22Rv1 (cell line): ENCODE measurements at regions not wholly inside any gene's neighbourhood (a gene's known extent, or its start where the extent isn't known, plus 50 kb on each side); places are given as distances from the start of the nearest gene placed in this dataset.

Experiments
- CTCF ChIP-seq: fragments of 450-650 bp; IDR thresholded peaks from 2 replicates; pipeline ENCODE4 v1.5.1; 2017; ENCODE audit warnings: mild to moderate bottlenecking
- ZFX ChIP-seq: fragments of 450-650 bp; IDR thresholded peaks from 2 replicates; pipeline ENCODE4 v1.6.1; 2017; ENCODE audit warnings: antibody characterized with exemption, borderline replicate concordance

DNA sequence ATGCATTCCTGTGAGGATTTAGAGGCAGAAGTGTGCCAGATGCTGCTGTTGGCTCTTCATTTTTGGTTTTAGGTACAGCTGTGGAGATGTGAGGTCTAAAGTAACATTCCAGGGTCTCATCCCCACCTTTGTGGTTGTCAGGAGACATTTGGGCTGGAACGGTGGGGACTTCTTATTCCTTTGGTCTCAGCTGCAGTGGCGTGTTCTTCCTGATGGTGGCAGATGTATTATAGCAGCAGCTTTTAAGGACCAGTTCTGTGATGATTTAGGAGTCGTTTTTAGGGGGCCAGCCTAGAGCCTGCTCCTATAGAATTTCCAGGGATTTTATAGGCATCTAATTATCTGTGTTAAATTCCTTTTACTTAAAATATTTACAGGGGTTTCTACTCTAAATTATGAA lies 221.0 kb upstream of the EOMES start:
- peak; percentile 27; the same call in 1 of the 2 replicates for TF ChIP-seq CTCF
- TF ChIP-seq ZFX, result no peak
